PFSK-1 (cell line): ENCODE measurements at regions not wholly inside any gene's neighbourhood (a gene's known extent, or its start where the extent isn't known, plus 50 kb on each side); places are given as distances from the start of the nearest gene placed in this dataset.

Source experiments
- FOXP2 ChIP-seq: optimal IDR thresholded peaks from 2 replicates; pipeline ENCODE3; 2011; ENCODE audit warnings: borderline replicate concordance, control low read depth, inconsistent platforms; ENCODE audit not compliant: insufficient read depth; ENCODE audit errors: extremely low read length, extremely low read depth
- POLR2AphosphoS5 ChIP-seq: IDR thresholded peaks from 2 replicates; pipeline ENCODE4 v1.6.1; 2012; ENCODE audit warnings: low read depth, mild to moderate bottlenecking, control low read depth, low read length, moderate library complexity
- REST ChIP-seq, 2 experiments: IDR thresholded peaks; 2 replicates each; pipeline versions ENCODE4 v1.6.1 to v1.8.0; 2011 to 2012; ENCODE audit warnings: low read depth in 2 of 2, low read length in 2 of 2, control low read depth in 1 of 2, inconsistent platforms in 1 of 2, mild to moderate bottlenecking in 1 of 2, moderate library complexity in 1 of 2; ENCODE audit not compliant: insufficient read depth in 1 of 2
- SIN3A ChIP-seq: IDR thresholded peaks from 2 replicates; pipeline ENCODE4 v1.6.1; 2012; ENCODE audit warnings: mild to moderate bottlenecking, low read length, moderate library complexity, borderline replicate concordance; ENCODE audit not compliant: insufficient read depth
- TAF1 ChIP-seq: IDR thresholded peaks from 2 replicates; pipeline ENCODE4 v1.6.1; 2012; ENCODE audit warnings: low read length, control low read depth, borderline replicate concordance; ENCODE audit not compliant: insufficient read depth

GRCh38 chr5:40307920-40308319 is 371.8 kb upstream of the PTGER4 start:
- TF ChIP-seq SIN3A, result no peak
- TF ChIP-seq POLR2AphosphoS5, result no peak
- TF ChIP-seq REST (IDR thresholded peaks at IDR 0.05; ENCODE audit: insufficient read depth in 1 of 2, low read depth in 2 of 2, low read length in 2 of 2), result no peak
- no peak for TF ChIP-seq FOXP2
- no peak for TF ChIP-seq TAF1
